A673 (cell line): ENCODE measurements at regions not wholly inside any gene's neighbourhood (a gene's known extent, or its start where the extent isn't known, plus 50 kb on each side); places are given as distances from the start of the nearest gene placed in this dataset.

Experiments used
- EZH2 ChIP-seq: fragments of 200-600 bp; sonication (generic); IDR thresholded peaks from 2 replicates; pipeline ENCODE4 v1.6.1; 2017; ENCODE audit warnings: borderline replicate concordance, low read depth, mild to moderate bottlenecking, mixed read lengths, antibody characterized with exemption, low read length; ENCODE audit not compliant: poor library complexity, severe bottlenecking
- TF ChIP-seq, protein P1 (sequence below): fragments of 300-800, 200-600 bp; sonication (generic); conservative IDR thresholded peaks from 2 replicates; pipeline ENCODE4 v1.5.1; 2017; ENCODE audit warnings: low read depth, mild to moderate bottlenecking, antibody characterized with exemption, low read length, moderate library complexity, mixed read lengths

GRCh38 chr5:12294151-12294550 is 389.9 kb upstream of the CTNND2 start:
- no peak for TF ChIP-seq EZH2
- TF ChIP-seq, protein P1, sequence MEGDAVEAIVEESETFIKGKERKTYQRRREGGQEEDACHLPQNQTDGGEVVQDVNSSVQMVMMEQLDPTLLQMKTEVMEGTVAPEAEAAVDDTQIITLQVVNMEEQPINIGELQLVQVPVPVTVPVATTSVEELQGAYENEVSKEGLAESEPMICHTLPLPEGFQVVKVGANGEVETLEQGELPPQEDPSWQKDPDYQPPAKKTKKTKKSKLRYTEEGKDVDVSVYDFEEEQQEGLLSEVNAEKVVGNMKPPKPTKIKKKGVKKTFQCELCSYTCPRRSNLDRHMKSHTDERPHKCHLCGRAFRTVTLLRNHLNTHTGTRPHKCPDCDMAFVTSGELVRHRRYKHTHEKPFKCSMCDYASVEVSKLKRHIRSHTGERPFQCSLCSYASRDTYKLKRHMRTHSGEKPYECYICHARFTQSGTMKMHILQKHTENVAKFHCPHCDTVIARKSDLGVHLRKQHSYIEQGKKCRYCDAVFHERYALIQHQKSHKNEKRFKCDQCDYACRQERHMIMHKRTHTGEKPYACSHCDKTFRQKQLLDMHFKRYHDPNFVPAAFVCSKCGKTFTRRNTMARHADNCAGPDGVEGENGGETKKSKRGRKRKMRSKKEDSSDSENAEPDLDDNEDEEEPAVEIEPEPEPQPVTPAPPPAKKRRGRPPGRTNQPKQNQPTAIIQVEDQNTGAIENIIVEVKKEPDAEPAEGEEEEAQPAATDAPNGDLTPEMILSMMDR: no peak
